HG02885 (cell line): ENCODE measurements at regions not wholly inside any gene's neighbourhood (a gene's known extent, or its start where the extent isn't known, plus 50 kb on each side); places are given as distances from the start of the nearest gene placed in this dataset.
"Not testable (repeated sequence)": the region's sequence is repeated elsewhere in the genome, so short reads cannot be mapped to it uniquely, and the experiment has no call there.

Experiments
- ATAC-seq: cut with Tn5 transposase; IDR thresholded peaks from one replicate; pipeline ENCODE4 v1.9.1; 2021; ENCODE audit warnings: mild to moderate bottlenecking; ENCODE audit not compliant: unreplicated experiment, poor library complexity

GRCh38 chr2:187003611-187004010 lies 154.6 kb upstream of the ZSWIM2 start:
- ATAC-seq = no peak

- no peak for ATAC-seq
These were observed 154.1 kb upstream of the ZSWIM2 start for GRCh38 chr2:187003038-187003554.

GRCh38 chr2:187002242-187002641 lies 153.3 kb upstream of the ZSWIM2 start:
- no peak for ATAC-seq

- no peak for ATAC-seq
These were observed 152.3 kb upstream of the ZSWIM2 start for GRCh38 chr2:187001248-187001647.

- ATAC-seq = peak; percentile 72
These were observed 146.1 kb upstream of the ZSWIM2 start for GRCh38 chr2:186995092-186995491.

GRCh38 chr2:186992597-186992996 lies 143.6 kb upstream of the ZSWIM2 start:
- ATAC-seq = no peak

GRCh38 chr2:186991766-186992417 lies 142.9 kb upstream of the ZSWIM2 start:
- ATAC-seq = no peak

GRCh38 chr2:186984966-186985365 lies 136.0 kb upstream of the ZSWIM2 start:
- no peak for ATAC-seq

GRCh38 chr2:186984481-186984880 lies 135.5 kb upstream of the ZSWIM2 start:
- no peak for ATAC-seq

- ATAC-seq = no peak
These were observed 132.0 kb upstream of the ZSWIM2 start for GRCh38 chr2:186980787-186981550.

- ATAC-seq = no peak
These were observed 131.1 kb upstream of the ZSWIM2 start for GRCh38 chr2:186980117-186980442.

GRCh38 chr2:186979439-186980116 lies 130.6 kb upstream of the ZSWIM2 start:
- ATAC-seq = no peak

GRCh38 chr2:186977433-186978045 lies 128.6 kb upstream of the ZSWIM2 start:
- ATAC-seq = peak; percentile 81

- no peak for ATAC-seq
These were observed 127.4 kb upstream of the ZSWIM2 start for GRCh38 chr2:186976329-186976728.

- no peak for ATAC-seq
These were observed 123.5 kb upstream of the ZSWIM2 start for GRCh38 chr2:186972281-186972970.

- peak; percentile 97 for ATAC-seq
These were observed 119.3 kb upstream of the ZSWIM2 start for GRCh38 chr2:186968277-186968676.

GRCh38 chr2:186966015-186966414 lies 117.0 kb upstream of the ZSWIM2 start:
- ATAC-seq = no peak

- no peak for ATAC-seq
These were observed 113.2 kb upstream of the ZSWIM2 start for GRCh38 chr2:186962085-186962747.

GRCh38 chr2:186960241-186960640 lies 111.3 kb upstream of the ZSWIM2 start:
- ATAC-seq = not testable (repeated sequence)

- no peak for ATAC-seq
These were observed 110.5 kb upstream of the ZSWIM2 start for GRCh38 chr2:186959486-186959885.
